ENCODE measurements at regions not wholly inside any gene's neighbourhood (a gene's known extent, or its start where the extent isn't known, plus 50 kb on each side); places are given as distances from the start of the nearest gene placed in this dataset.

- TF ChIP-seq, protein P1, sequence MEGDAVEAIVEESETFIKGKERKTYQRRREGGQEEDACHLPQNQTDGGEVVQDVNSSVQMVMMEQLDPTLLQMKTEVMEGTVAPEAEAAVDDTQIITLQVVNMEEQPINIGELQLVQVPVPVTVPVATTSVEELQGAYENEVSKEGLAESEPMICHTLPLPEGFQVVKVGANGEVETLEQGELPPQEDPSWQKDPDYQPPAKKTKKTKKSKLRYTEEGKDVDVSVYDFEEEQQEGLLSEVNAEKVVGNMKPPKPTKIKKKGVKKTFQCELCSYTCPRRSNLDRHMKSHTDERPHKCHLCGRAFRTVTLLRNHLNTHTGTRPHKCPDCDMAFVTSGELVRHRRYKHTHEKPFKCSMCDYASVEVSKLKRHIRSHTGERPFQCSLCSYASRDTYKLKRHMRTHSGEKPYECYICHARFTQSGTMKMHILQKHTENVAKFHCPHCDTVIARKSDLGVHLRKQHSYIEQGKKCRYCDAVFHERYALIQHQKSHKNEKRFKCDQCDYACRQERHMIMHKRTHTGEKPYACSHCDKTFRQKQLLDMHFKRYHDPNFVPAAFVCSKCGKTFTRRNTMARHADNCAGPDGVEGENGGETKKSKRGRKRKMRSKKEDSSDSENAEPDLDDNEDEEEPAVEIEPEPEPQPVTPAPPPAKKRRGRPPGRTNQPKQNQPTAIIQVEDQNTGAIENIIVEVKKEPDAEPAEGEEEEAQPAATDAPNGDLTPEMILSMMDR (IDR thresholded peaks at IDR 0.05) = no peak
- TF ChIP-seq EZH2 (IDR thresholded peaks at IDR 0.05) (no peak), EZH2phosphoT487 (IDR thresholded peaks at IDR 0.05) (no peak)
Measured at GRCh38 chr14:47874350-47874749, 198.9 kb upstream of the MDGA2 start.

All from neural progenitor cell (in vitro differentiated cells).